Keratinocyte (primary cell): ENCODE measurements at regions not wholly inside any gene's neighbourhood (a gene's known extent, or its start where the extent isn't known, plus 50 kb on each side); places are given as distances from the start of the nearest gene placed in this dataset.

Source experiments
- DNase-seq: peaks from one replicate; pipeline ENCODE4 v3.0.0-alpha.2; 2011; ENCODE audit warnings: low read depth, missing footprints, low spot score
- FAIRE-seq: peaks from 2 replicates; lab custom pipeline; 2011; peaks lifted over from hg19 to GRCh38; lab: Jason Lieb, UNC
- H2AFZ ChIP-seq: 2 replicates; pipeline ENCODE4 v1.6.0; 2012; ENCODE audit warnings: low read length, control low read depth, inconsistent platforms; ENCODE audit not compliant: control insufficient read depth
- H3K27ac ChIP-seq: 2 replicates; pipeline ENCODE4 v1.5.1; 2011; ENCODE audit warnings: low read length; ENCODE audit not compliant: control insufficient read depth, insufficient read depth
- H3K27me3 ChIP-seq: 3 replicates; pipeline ENCODE4 v1.6.0; 2011; ENCODE audit warnings: low read length; ENCODE audit not compliant: control insufficient read depth, insufficient read depth; ENCODE audit errors: extremely low read depth
- H3K36me3 ChIP-seq, 2 experiments: 2 replicates in 1 of 2; 3 replicates in 1 of 2; pipeline ENCODE4 v1.5.1; 2011; ENCODE audit warnings: low read length in 2 of 2, mild to moderate bottlenecking in 1 of 2; ENCODE audit not compliant: control insufficient read depth in 2 of 2, insufficient read depth in 2 of 2; ENCODE audit errors: extremely low read depth in 1 of 2
- H3K4me1 ChIP-seq: 3 replicates; pipeline ENCODE4 v1.5.1; 2011; ENCODE audit warnings: low read length; ENCODE audit not compliant: control insufficient read depth, insufficient read depth; ENCODE audit errors: extremely low read depth
- H3K4me2 ChIP-seq: 3 replicates; pipeline ENCODE4 v1.6.0; 2011; ENCODE audit warnings: low read depth, low read length; ENCODE audit not compliant: control insufficient read depth, insufficient read depth; ENCODE audit errors: extremely low read depth
- H3K4me3 ChIP-seq, 3 experiments: fragments of 200-600 bp in 1 of 3; sonication (generic) in 1 of 3; 2 replicates in 2 of 3; 3 replicates in 1 of 3; pipeline ENCODE4 v1.5.1; 2011 to 2016; ENCODE audit warnings: low read length in 3 of 3, mild to moderate bottlenecking in 3 of 3, control low read depth in 2 of 3, inconsistent platforms in 1 of 3, low read depth in 1 of 3, mixed read lengths in 1 of 3, mixed run types in 1 of 3, moderate library complexity in 1 of 3; ENCODE audit not compliant: control insufficient read depth in 2 of 3, insufficient read depth in 2 of 3; ENCODE audit errors: extremely low read depth in 1 of 3
- H3K79me2 ChIP-seq: 2 replicates; pipeline ENCODE4 v1.6.0; 2012; ENCODE audit warnings: low read length; ENCODE audit not compliant: control insufficient read depth, insufficient read depth
- H3K9ac ChIP-seq: 3 replicates; pipeline ENCODE4 v1.6.0; 2011; ENCODE audit warnings: low read length; ENCODE audit not compliant: control insufficient read depth, insufficient read depth; ENCODE audit errors: extremely low read depth
- H3K9me1 ChIP-seq: 3 replicates; pipeline ENCODE4 v1.6.0; 2011; ENCODE audit warnings: low read length; ENCODE audit not compliant: control insufficient read depth, insufficient read depth; ENCODE audit errors: extremely low read depth
- H3K9me3 ChIP-seq: 2 replicates; pipeline ENCODE4 v1.5.1; 2012; ENCODE audit warnings: low read depth, low read length; ENCODE audit not compliant: control insufficient read depth
- H4K20me1 ChIP-seq: 3 replicates; pipeline ENCODE4 v1.6.0; 2011; ENCODE audit warnings: low read length; ENCODE audit not compliant: control insufficient read depth, insufficient read depth; ENCODE audit errors: extremely low read depth
- CTCF ChIP-seq, 3 experiments: IDR thresholded peaks in 1 of 3; conservative IDR thresholded peaks in 1 of 3; optimal IDR thresholded peaks in 1 of 3; 2 replicates in 2 of 3; 3 replicates in 1 of 3; pipeline versions ENCODE3 to v1.5.1; 2011; ENCODE audit warnings: low read length in 3 of 3, mild to moderate bottlenecking in 3 of 3, moderate library complexity in 2 of 3, control low read depth in 1 of 3, inconsistent platforms in 1 of 3; ENCODE audit not compliant: insufficient read depth in 2 of 3; ENCODE audit errors: extremely low read depth in 1 of 3
- EZH2 ChIP-seq: IDR thresholded peaks from one replicate; pipeline ENCODE4 v1.6.1; 2012; ENCODE audit warnings: inconsistent platforms, mild to moderate bottlenecking, low read length, moderate library complexity
- dilution Hi-C: fragments of 300-500 bp; cut with MboI; formaldehyde crosslinking; loops from one replicate; pipeline ENCODE4 v1.7.0; 2020; ENCODE audit warnings: low sequenced_read_pairs; ENCODE audit not compliant: extremely low pct_ligation_motif_present

- Histone ChIP-seq H3K9ac (no peak overlapping the region), H3K9me3 (no peaks in the 10 kb centered on the region), H3K9me1 (no peaks in the 10 kb centered on the region), H3K4me1 (no peaks in the 10 kb centered on the region), H3K4me2 (no peak overlapping the region), H3K79me2 (no peaks in the 10 kb centered on the region), H3K27ac (no peak overlapping the region), H3K36me3 (no peaks in the 10 kb centered on the region), H4K20me1 (no peaks in the 10 kb centered on the region), H2AFZ (no peak overlapping the region), H3K27me3 (no peaks in the 10 kb centered on the region), H3K4me3 (no peak overlapping the region)
- FAIRE-seq (no peak), DNase-seq (no peak)
- TF ChIP-seq EZH2 = no peak
- no peak for TF ChIP-seq CTCF (optimal IDR thresholded peaks at IDR 0.05 in 1 of 3, IDR thresholded peaks at IDR 0.05 in 1 of 3, conservative IDR thresholded peaks at IDR 0.05 in 1 of 3; ENCODE audit: extremely low read depth in 1 of 3, insufficient read depth in 2 of 3, low read length in 3 of 3)
- dilution Hi-C loops = no loop called here
These were observed 84.0 kb downstream of the GGTLC2 start for GRCh38 chr22:22728382-22728781.

DNA sequence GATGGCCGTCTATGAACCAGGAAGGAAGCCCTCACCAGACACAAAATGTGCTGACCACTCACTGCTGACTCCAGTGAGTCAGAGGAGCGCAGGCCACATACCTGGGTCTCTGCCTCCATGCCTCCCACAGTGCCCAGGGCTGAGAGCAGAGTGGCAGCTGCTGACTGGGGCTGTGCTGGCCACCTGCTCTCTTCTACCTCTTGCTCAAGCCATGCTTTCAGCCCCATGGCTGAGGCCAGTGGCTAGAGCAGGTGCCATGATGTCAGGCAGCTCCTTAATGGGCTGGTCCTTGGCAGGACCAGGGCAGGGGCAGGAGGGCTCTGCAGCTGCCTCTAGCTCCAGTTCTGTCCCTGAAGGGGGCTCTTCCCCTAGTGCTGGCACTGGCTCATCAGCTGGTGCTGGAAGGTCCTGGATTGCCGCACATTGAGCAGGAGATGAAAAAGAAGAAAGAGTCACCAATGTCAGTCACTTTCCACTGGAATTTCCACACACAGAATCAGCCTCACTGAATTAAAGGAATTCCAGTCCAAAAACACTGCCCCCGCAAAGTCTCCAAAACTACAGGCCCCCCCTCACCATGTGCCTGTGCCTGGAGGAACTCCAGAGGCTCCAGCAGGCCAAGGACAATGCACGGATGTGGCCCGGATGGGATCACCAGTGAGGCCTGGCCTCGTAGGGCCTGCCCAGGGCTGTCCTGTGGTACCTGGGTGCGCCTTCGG lies 86.4 kb downstream of the GGTLC2 start:
- no peaks in the 10 kb centered on the region for H3K79me2 ChIP-seq
- no peak overlapping the region for H3K9ac ChIP-seq
- no peak for DNase-seq
- no peaks in the 10 kb centered on the region for H3K36me3 ChIP-seq
- TF ChIP-seq CTCF (optimal IDR thresholded peaks at IDR 0.05 in 1 of 3, IDR thresholded peaks at IDR 0.05 in 1 of 3, conservative IDR thresholded peaks at IDR 0.05 in 1 of 3; ENCODE audit: extremely low read depth in 1 of 3, insufficient read depth in 2 of 3, low read length in 3 of 3) (no peak), EZH2 (no peak)
- no peaks in the 10 kb centered on the region for H3K9me3 ChIP-seq
- FAIRE-seq = no peak
- no peak overlapping the region for H3K4me3 ChIP-seq
- no peaks in the 10 kb centered on the region for H4K20me1 ChIP-seq
- dilution Hi-C loops = no loop called here
- H3K27me3 ChIP-seq = no peaks in the 10 kb centered on the region
- H3K4me1 ChIP-seq = no peaks in the 10 kb centered on the region
- H3K9me1 ChIP-seq = no peaks in the 10 kb centered on the region
- H3K27ac ChIP-seq = no peak overlapping the region
- H2AFZ ChIP-seq = no peak overlapping the region
- no peak overlapping the region for H3K4me2 ChIP-seq
